CD14-positive monocyte (primary cell): ENCODE measurements at regions not wholly inside any gene's neighbourhood (a gene's known extent, or its start where the extent isn't known, plus 50 kb on each side); places are given as distances from the start of the nearest gene placed in this dataset.

Experiments used
- DNase-seq, 3 donors: peaks; one replicate each; pipeline ENCODE4 v3.0.0-alpha.2; 2011 to 2022
- H2AFZ ChIP-seq: 2 replicates; pipeline ENCODE4 v1.6.0; 2012; ENCODE audit warnings: mild to moderate bottlenecking, low read depth, low read length, inconsistent platforms; ENCODE audit not compliant: insufficient read depth, poor library complexity, severe bottlenecking
- H3K27ac ChIP-seq, 2 donors: 1 replicate in 1 of 2; 2 replicates in 1 of 2; pipeline ENCODE4 v1.5.1; 2012 to 2013; ENCODE audit warnings: low read length in 2 of 2, control low read depth in 1 of 2, inconsistent platforms in 1 of 2, low read depth in 1 of 2, mild to moderate bottlenecking in 1 of 2
- H3K27me3 ChIP-seq, 2 donors: one replicate each; pipeline versions ENCODE4 v1.6.0 to v1.6.1; 2011 to 2013; ENCODE audit warnings: low read length in 2 of 2; ENCODE audit not compliant: control insufficient read depth in 2 of 2, insufficient read depth in 2 of 2
- H3K36me3 ChIP-seq, 2 donors: replicated peaks in 1 of 2; 1 replicate in 1 of 2; 2 replicates in 1 of 2; pipeline versions ENCODE4 v1.5.1 to v1.6.1; 2012 to 2013; ENCODE audit warnings: low read length in 2 of 2, control low read depth in 1 of 2, inconsistent platforms in 1 of 2, mild to moderate bottlenecking in 1 of 2; ENCODE audit not compliant: insufficient read depth in 2 of 2, control insufficient read depth in 1 of 2
- H3K4me1 ChIP-seq, 2 donors: 1 replicate in 1 of 2; 2 replicates in 1 of 2; pipeline versions ENCODE4 v1.5.1 to v1.6.1; 2012 to 2013; ENCODE audit warnings: low read length in 2 of 2, control low read depth in 1 of 2, inconsistent platforms in 1 of 2, mild to moderate bottlenecking in 1 of 2, moderate library complexity in 1 of 2; ENCODE audit not compliant: insufficient read depth in 2 of 2, control insufficient read depth in 1 of 2
- H3K4me2 ChIP-seq: replicated peaks from 2 replicates; pipeline ENCODE3; 2012; ENCODE audit warnings: low read length, moderate library complexity, mild to moderate bottlenecking; ENCODE audit not compliant: poor library complexity, severe bottlenecking; ENCODE audit errors: extremely low read depth
- H3K4me3 ChIP-seq, 3 experiments: fragments of 200-600 bp in 1 of 3; sonication (generic) in 1 of 3; replicated peaks in 1 of 3; 1 replicate in 2 of 3; 2 replicates in 1 of 3; pipeline ENCODE4 v1.5.1; 2011 to 2013; ENCODE audit warnings: low read length in 3 of 3, mild to moderate bottlenecking in 3 of 3, control low read depth in 2 of 3, low read depth in 2 of 3, inconsistent platforms in 1 of 3, moderate library complexity in 1 of 3
- H3K79me2 ChIP-seq: 2 replicates; pipeline ENCODE4 v1.6.0; 2012; ENCODE audit warnings: mild to moderate bottlenecking, control low read depth, inconsistent platforms, low read length, moderate library complexity; ENCODE audit not compliant: insufficient read depth
- H3K9ac ChIP-seq: 2 replicates; pipeline ENCODE4 v1.6.0; 2017; ENCODE audit warnings: low read length, mild to moderate bottlenecking; ENCODE audit not compliant: insufficient read depth, poor library complexity, severe bottlenecking
- H3K9me3 ChIP-seq, 2 donors: replicated peaks in 1 of 2; 1 replicate in 1 of 2; 2 replicates in 1 of 2; pipeline versions ENCODE4 v1.5.1 to v1.6.1; 2012 to 2013; ENCODE audit warnings: low read length in 2 of 2, control low read depth in 1 of 2; ENCODE audit not compliant: control insufficient read depth in 1 of 2, insufficient read depth in 1 of 2
- H4K20me1 ChIP-seq: 2 replicates; pipeline ENCODE4 v1.6.0; 2012; ENCODE audit warnings: mild to moderate bottlenecking, low read length, control low read depth, moderate library complexity; ENCODE audit not compliant: insufficient read depth
- H3K27ac Mint-ChIP-seq, 7 donors: one replicate each; pipeline ENCODE4 v1.8.0; 2020; ENCODE audit warnings: mild to moderate bottlenecking in 7 of 7, mixed read lengths in 7 of 7, moderate library complexity in 6 of 7, inconsistent platforms in 2 of 7
- H3K27me3 Mint-ChIP-seq, 3 donors: one replicate each; pipeline ENCODE4 v1.8.0; 2021 to 2022; ENCODE audit warnings: low read depth in 3 of 3, mild to moderate bottlenecking in 3 of 3, mixed read lengths in 3 of 3, moderate library complexity in 3 of 3, inconsistent platforms in 1 of 3
- H3K36me3 Mint-ChIP-seq, 2 donors: one replicate each; pipeline ENCODE4 v1.8.0; 2020; ENCODE audit warnings: mixed read lengths in 2 of 2, inconsistent platforms in 1 of 2, mild to moderate bottlenecking in 1 of 2
- H3K4me1 Mint-ChIP-seq: one replicate; pipeline ENCODE4 v1.8.0; 2020; ENCODE audit warnings: mild to moderate bottlenecking, mixed read lengths
- H3K4me3 Mint-ChIP-seq, 2 donors: one replicate each; pipeline ENCODE4 v1.8.0; 2020; ENCODE audit warnings: mild to moderate bottlenecking in 2 of 2, mixed read lengths in 2 of 2, moderate library complexity in 1 of 2
- H3K9me3 Mint-ChIP-seq, 7 donors: one replicate each; pipeline ENCODE4 v1.8.0; 2020 to 2022; ENCODE audit warnings: mixed read lengths in 7 of 7, mild to moderate bottlenecking in 6 of 7, moderate library complexity in 6 of 7, inconsistent platforms in 2 of 7
- WGBS: methylation state at CpG from one replicate; pipeline ENCODE4 v1.1.5; 2013; ENCODE audit warnings: missing lambda C conversion rate; ENCODE audit not compliant: insufficient coverage; 5-methylcytosine and 5-hydroxymethylcytosine counted together
- intact Hi-C, 2 donors: fragments of 100-400 bp; cut with micrococcal nuclease; formaldehyde crosslinking; loops; one replicate each; pipeline versions ENCODE4 v1.15.0 to v1.15.1; 2023
- TF ChIP-seq, protein P1 (sequence below): fragments of 200-600 bp; IDR thresholded peaks from one replicate; pipeline ENCODE4 v1.8.0; 2022; ENCODE audit warnings: antibody characterized with exemption, mild to moderate bottlenecking

DNA sequence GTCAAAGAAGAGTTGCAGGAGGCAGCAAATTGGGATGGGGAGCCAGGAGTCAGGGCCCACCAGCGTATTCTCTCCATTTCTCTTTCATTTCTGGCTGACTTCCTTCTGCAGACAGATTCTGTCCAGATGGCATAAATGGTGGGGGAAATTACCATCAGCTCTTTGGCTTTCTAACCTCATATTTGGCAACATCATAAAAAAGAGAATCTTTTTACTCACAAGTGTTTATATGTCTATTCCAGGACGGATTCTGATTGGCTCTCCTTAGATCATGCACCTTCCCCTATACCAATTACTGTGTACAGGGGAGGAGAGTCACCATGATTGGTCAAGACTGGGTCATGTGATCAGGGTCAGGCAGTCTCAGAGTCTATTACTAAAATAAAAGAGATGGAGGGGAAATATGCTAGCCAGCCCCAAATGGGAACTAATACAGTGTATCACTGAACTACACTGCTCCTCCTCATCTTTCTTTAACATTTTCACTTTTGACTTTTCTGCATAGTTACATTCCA is 537.1 kb upstream of the EEF2KMT start:
- no peaks in the 10 kb centered on the region for H3K9me3 ChIP-seq

DNA sequence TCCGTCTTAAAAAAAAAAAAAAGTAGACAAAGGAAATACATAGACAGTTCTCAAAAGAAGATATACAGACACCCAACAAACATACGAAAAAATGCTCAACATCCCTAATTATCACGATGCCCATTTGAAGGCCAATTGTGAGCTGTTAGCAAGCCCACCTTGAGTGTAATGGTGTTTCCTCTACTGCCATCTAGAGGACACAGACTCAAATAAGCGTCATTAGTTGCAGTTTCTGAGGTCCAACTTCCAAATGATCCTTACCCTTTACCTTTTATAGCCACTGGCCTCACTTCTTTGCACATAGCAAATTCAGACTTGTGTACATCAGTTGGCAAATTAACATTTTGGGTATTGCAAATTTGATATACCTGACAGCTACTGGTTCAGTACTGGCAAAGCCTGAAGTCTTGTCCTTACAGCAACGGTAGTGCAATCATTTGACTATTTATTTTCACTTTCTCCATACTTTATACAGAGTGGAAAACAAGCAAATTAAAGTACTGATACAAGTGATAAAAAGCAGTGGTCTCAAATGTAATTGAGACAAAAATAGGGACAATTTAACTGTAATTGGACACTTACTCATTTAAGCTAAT is 536.3 kb upstream of the EEF2KMT start:
- H3K4me3 ChIP-seq, result no peak overlapping the region
- no peaks in the 10 kb centered on the region for H3K9me3 ChIP-seq
- no peaks in the 10 kb centered on the region for H3K27me3 ChIP-seq
- H3K27ac ChIP-seq, result no peak overlapping the region
- no peak for DNase-seq
- H3K9ac ChIP-seq, result no peak overlapping the region
- H3K9me3 Mint-ChIP-seq, result peaks cover 0 to 4% (median 0%) of the 10 kb centered on the region in 7 donors
- H3K36me3 Mint-ChIP-seq, result no peaks in the 10 kb centered on the region
- no peak overlapping the region for H3K4me3 Mint-ChIP-seq
- no peak overlapping the region for H3K27ac Mint-ChIP-seq
- H3K36me3 ChIP-seq, result no peaks in the 10 kb centered on the region
- H2AFZ ChIP-seq, result no peak overlapping the region
- no peaks in the 10 kb centered on the region for H4K20me1 ChIP-seq
- H3K4me1 ChIP-seq, result no peaks in the 10 kb centered on the region
- peaks cover 0 to 3% (median 2%) of the 10 kb centered on the region in 3 donors for H3K27me3 Mint-ChIP-seq
- H3K4me2 ChIP-seq, result no peak overlapping the region
- no peaks in the 10 kb centered on the region for H3K4me1 Mint-ChIP-seq
- intact Hi-C loops, result no loop called here
- no peaks in the 10 kb centered on the region for H3K79me2 ChIP-seq
- TF ChIP-seq, protein P1, sequence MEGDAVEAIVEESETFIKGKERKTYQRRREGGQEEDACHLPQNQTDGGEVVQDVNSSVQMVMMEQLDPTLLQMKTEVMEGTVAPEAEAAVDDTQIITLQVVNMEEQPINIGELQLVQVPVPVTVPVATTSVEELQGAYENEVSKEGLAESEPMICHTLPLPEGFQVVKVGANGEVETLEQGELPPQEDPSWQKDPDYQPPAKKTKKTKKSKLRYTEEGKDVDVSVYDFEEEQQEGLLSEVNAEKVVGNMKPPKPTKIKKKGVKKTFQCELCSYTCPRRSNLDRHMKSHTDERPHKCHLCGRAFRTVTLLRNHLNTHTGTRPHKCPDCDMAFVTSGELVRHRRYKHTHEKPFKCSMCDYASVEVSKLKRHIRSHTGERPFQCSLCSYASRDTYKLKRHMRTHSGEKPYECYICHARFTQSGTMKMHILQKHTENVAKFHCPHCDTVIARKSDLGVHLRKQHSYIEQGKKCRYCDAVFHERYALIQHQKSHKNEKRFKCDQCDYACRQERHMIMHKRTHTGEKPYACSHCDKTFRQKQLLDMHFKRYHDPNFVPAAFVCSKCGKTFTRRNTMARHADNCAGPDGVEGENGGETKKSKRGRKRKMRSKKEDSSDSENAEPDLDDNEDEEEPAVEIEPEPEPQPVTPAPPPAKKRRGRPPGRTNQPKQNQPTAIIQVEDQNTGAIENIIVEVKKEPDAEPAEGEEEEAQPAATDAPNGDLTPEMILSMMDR, result peak; percentile 45
- 0% methylated on average over 2 of the region's 5 CpGs for WGBS

More for the DNA sequence above, 537.1 kb upstream of the EEF2KMT start:
- WGBS, result no CpG with 5 or more reads among the region's 2 CpGs
- Histone ChIP-seq H3K27ac (no peak overlapping the region), H3K4me2 (no peak overlapping the region), H3K79me2 (no peaks in the 10 kb centered on the region), H3K4me3 (no peak overlapping the region), H3K4me1 (no peaks in the 10 kb centered on the region), H2AFZ (no peak overlapping the region), H3K27me3 (no peaks in the 10 kb centered on the region), H3K36me3 (no peaks in the 10 kb centered on the region), H3K9ac (no peak overlapping the region), H4K20me1 (no peaks in the 10 kb centered on the region)
- Mint-ChIP-seq H3K4me1 (no peaks in the 10 kb centered on the region), H3K4me3 (no peak overlapping the region), H3K36me3 (no peaks in the 10 kb centered on the region), H3K27ac (no peak overlapping the region), H3K27me3 (peaks cover 0 to 3% (median 2%) of the 10 kb centered on the region in 3 donors), H3K9me3 (peaks cover 0 to 3% (median 0%) of the 10 kb centered on the region in 7 donors)
- TF ChIP-seq, protein P1, result no peak
- no peak for DNase-seq
- intact Hi-C loops, result no loop called here
